ENCODE measurements at regions not wholly inside any gene's neighbourhood (a gene's known extent, or its start where the extent isn't known, plus 50 kb on each side); places are given as distances from the start of the nearest gene placed in this dataset.

DNA sequence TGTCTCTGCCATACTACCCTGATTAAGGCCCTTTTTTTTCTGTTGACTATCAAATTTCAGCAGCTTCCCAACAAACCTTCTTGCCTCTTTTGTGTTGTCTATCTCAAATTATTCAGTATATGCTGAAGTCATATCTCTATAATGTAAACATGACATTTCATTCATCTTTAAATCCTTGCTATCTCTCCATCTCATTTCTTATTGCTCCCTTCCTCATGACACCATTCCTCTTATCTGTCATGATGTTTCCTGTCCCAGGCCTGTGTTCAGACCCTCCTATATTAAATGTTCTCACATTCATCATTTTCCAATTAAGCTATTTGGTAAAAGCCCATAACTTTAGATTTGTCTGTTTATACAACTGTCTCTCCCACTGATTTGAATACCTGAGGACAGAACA lies 482.6 kb downstream of the EPM2A start:
- Histone ChIP-seq H3K9ac (ENCODE audit: low read length) (no peak overlapping the region), H3K4me1 (ENCODE audit: control insufficient read depth, insufficient read depth, low read length) (no peaks in the 10 kb centered on the region), H3K36me3 (ENCODE audit: control insufficient read depth, insufficient read depth, low read length) (no peaks in the 10 kb centered on the region), H3K27me3 (ENCODE audit: control insufficient read depth, insufficient read depth, low read length) (no peaks in the 10 kb centered on the region), H3K4me3 (ENCODE audit: low read length) (no peak overlapping the region), H3K9me3 (ENCODE audit: control insufficient read depth, low read length) (no peaks in the 10 kb centered on the region)

DNA sequence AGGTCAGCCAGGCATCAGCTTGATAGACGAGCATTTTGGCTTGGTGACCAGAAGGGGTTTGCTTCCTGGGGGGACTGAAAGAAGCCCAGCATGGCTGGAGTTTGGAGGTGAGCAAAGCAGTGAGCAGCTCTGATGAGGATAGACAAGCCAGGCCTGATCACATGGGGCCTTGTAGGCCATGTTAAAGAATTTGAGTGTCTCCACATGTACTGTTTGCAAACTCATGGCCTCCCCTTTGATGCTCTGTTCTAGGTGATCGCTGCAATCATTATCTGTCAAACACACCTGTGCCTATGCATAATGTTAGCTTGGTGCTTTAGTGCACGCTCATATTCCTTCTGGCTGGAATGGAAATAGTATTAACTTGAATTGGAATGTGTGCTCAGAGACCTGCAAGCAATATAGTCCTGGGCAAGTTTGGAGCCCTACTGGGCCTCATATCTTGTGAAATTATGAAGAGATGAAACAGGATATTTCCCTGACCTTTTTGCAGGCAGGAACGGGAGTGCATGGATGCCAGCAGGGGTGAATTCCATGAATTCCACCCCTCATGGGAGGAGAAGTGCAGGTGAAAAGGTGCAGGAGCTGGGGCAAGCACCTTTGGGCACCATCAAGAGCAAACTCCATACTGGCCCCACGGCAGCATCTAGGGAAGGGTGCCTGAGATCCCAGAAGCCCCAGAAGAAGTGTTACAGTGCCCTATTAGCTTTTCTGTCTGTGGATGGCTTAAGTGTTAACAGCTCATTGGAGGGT lies 480.5 kb downstream of the EPM2A start:
- Histone ChIP-seq H3K36me3 (ENCODE audit: control insufficient read depth, insufficient read depth, low read length) (no peaks in the 10 kb centered on the region), H3K9me3 (ENCODE audit: control insufficient read depth, low read length) (no peaks in the 10 kb centered on the region), H3K4me3 (ENCODE audit: low read length) (no peak overlapping the region), H3K9ac (ENCODE audit: low read length) (no peak overlapping the region), H3K27me3 (ENCODE audit: control insufficient read depth, insufficient read depth, low read length) (no peaks in the 10 kb centered on the region), H3K4me1 (ENCODE audit: control insufficient read depth, insufficient read depth, low read length) (no peaks in the 10 kb centered on the region)

DNA sequence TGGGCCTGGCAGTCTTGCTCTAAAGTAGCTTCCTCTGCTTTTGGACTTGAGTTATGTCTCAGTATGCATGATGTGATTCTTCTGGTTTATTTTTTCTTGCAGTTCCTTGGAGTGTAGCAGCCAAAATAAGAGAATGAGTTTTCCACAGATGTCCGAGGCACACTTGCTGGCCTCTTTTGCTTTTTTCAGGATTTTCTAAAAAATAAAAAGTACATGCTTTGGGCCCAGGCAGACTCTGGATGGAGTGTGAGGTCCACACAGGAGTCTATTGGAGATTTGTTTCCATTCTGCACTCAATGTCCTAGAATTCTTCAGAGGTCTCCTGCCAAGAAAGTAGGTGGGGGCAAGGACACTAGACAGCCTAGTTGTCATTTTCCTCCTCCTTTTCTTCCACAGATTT lies 477.6 kb downstream of the EPM2A start:
- Histone ChIP-seq H3K9ac (ENCODE audit: low read length) (no peak overlapping the region), H3K4me1 (ENCODE audit: control insufficient read depth, insufficient read depth, low read length) (no peaks in the 10 kb centered on the region), H3K27me3 (ENCODE audit: control insufficient read depth, insufficient read depth, low read length) (no peaks in the 10 kb centered on the region), H3K9me3 (ENCODE audit: control insufficient read depth, low read length) (no peaks in the 10 kb centered on the region), H3K4me3 (ENCODE audit: low read length) (no peak overlapping the region), H3K36me3 (ENCODE audit: control insufficient read depth, insufficient read depth, low read length) (no peaks in the 10 kb centered on the region)

DNA sequence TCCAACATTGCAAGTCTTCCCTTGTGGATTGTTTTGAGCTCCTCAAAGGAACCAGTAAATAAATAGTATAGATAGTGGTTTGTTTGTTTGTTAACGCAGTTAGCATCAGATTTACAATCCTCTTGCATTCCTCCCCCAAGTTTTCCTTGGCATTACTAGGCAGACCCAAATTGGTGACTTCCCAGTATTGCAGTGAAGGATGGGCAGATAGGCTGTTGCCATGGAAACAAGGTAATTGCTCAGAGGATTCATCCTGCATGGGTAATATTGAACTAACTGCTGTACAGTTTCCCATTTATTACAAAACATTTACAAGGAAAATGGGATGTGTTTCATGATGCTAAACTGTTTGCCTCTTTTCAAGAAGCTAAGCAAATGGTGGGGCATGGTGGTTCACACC lies 477.2 kb downstream of the EPM2A start:
- Histone ChIP-seq H3K9me3 (ENCODE audit: control insufficient read depth, low read length) (no peaks in the 10 kb centered on the region), H3K9ac (ENCODE audit: low read length) (no peak overlapping the region), H3K4me1 (ENCODE audit: control insufficient read depth, insufficient read depth, low read length) (no peaks in the 10 kb centered on the region), H3K36me3 (ENCODE audit: control insufficient read depth, insufficient read depth, low read length) (no peaks in the 10 kb centered on the region), H3K27me3 (ENCODE audit: control insufficient read depth, insufficient read depth, low read length) (no peaks in the 10 kb centered on the region), H3K4me3 (ENCODE audit: low read length) (no peak overlapping the region)

DNA sequence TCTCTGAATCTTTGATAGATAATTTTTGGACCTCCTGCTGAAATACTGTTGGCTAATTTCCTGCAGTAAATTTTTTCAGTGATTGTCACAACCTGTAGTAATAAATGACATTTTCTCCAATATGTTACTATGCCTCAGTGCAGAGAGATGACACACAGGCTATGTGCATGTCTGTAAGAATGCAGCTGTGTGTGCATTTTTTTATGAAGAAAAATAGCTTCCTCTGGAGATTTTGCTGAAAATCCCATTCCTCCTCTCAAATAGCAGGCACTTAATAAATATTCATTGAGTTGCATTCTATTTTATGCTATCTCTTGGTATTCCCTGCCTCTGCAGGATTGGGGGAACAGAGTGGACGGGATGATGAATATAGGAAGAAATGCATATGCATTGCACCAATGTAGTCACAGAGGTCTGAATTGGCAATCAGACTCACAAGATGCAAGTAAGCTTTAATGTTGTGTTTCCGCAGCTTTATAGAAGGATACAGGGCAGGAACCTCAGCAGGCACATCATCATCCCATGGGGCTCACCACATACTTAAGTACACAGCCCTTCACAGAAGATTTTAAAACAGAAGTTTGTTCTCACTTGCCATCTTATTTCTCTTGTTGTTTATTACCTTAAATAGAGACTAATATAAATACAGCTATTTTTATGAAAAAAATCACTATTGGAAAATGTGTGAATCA lies 474.7 kb downstream of the EPM2A start:
- no peaks in the 10 kb centered on the region for H3K27me3 ChIP-seq (ENCODE audit: control insufficient read depth, insufficient read depth, low read length)
- no peaks in the 10 kb centered on the region for H3K9me3 ChIP-seq (ENCODE audit: control insufficient read depth, low read length)
- H3K4me3 ChIP-seq (ENCODE audit: low read length), result no peak overlapping the region
- H3K9ac ChIP-seq (ENCODE audit: low read length), result no peak overlapping the region
- H3K4me1 ChIP-seq (ENCODE audit: control insufficient read depth, insufficient read depth, low read length), result no peaks in the 10 kb centered on the region
- H3K36me3 ChIP-seq (ENCODE audit: control insufficient read depth, insufficient read depth, low read length), result no peaks in the 10 kb centered on the region

DNA sequence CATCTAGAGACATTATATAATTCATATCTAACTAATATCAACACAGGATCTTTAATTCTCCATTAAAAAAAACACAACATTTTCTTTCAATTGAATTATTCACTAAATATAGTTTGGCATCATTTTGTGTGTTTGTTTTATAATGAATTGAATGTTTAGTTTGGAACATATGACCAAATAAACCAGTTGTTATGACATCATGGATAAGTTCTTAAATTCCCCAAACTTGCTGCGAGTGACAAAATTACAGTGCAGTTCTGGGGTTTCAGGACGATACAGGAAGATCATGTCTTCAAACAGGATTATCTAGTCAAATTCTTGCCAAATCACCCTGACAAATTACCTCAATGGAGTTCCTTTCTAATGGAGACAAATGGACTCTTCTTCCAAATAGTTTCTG lies 473.6 kb downstream of the EPM2A start:
- H3K9me3 ChIP-seq (ENCODE audit: control insufficient read depth, low read length), result no peaks in the 10 kb centered on the region
- H3K9ac ChIP-seq (ENCODE audit: low read length), result no peak overlapping the region
- no peaks in the 10 kb centered on the region for H3K36me3 ChIP-seq (ENCODE audit: control insufficient read depth, insufficient read depth, low read length)
- H3K4me3 ChIP-seq (ENCODE audit: low read length), result no peak overlapping the region
- H3K4me1 ChIP-seq (ENCODE audit: control insufficient read depth, insufficient read depth, low read length), result peaks cover 6% of the 10 kb centered on the region
- H3K27me3 ChIP-seq (ENCODE audit: control insufficient read depth, insufficient read depth, low read length), result no peaks in the 10 kb centered on the region

DNA sequence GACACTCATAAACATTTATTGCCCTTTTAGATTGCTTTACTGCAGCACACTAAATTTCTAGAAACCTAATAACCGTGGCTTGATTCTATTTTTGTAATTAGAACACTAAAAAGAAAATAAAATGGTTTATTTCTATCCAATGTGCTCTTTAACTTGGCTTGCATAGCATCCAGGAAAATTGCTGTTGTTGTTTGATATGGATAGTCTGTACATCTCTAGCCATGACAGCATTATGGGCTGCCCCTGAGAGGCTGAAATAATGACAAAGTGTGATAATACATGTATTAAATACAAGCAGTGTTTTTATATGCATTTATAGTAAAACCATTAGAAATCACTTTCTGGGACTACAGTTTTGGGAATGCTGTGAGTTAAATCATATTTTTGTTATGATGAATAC lies 472.5 kb downstream of the EPM2A start:
- no peaks in the 10 kb centered on the region for H3K9me3 ChIP-seq (ENCODE audit: control insufficient read depth, low read length)
- no peaks in the 10 kb centered on the region for H3K36me3 ChIP-seq (ENCODE audit: control insufficient read depth, insufficient read depth, low read length)
- H3K9ac ChIP-seq (ENCODE audit: low read length), result no peak overlapping the region
- no peak overlapping the region for H3K4me3 ChIP-seq (ENCODE audit: low read length)
- no peaks in the 10 kb centered on the region for H3K27me3 ChIP-seq (ENCODE audit: control insufficient read depth, insufficient read depth, low read length)
- peaks cover 11% of the 10 kb centered on the region for H3K4me1 ChIP-seq (ENCODE audit: control insufficient read depth, insufficient read depth, low read length)

DNA sequence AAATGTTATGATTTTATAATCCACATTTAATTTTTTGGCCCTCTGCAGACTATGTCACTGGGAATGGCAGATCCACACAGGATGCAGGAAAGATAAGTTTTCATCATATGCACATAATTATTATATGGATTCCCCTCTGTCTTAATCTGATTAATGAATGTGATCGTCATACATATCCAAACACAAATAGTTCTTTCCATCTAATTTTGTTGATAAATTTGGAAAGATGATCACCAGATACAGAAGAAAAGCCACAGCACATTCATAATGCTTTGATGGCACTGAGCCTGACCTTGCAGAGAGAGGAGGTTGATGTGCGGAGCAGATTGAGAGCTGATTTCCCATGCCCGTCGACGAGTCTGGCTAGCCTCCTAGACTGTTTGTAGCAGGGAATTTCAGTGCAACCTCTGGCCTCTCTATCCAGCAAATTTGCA lies 471.5 kb downstream of the EPM2A start:
- Histone ChIP-seq H3K9ac (ENCODE audit: low read length) (no peak overlapping the region), H3K27me3 (ENCODE audit: control insufficient read depth, insufficient read depth, low read length) (no peaks in the 10 kb centered on the region), H3K36me3 (ENCODE audit: control insufficient read depth, insufficient read depth, low read length) (no peaks in the 10 kb centered on the region), H3K4me1 (ENCODE audit: control insufficient read depth, insufficient read depth, low read length) (peaks cover 11% of the 10 kb centered on the region), H3K4me3 (ENCODE audit: low read length) (no peak overlapping the region), H3K9me3 (ENCODE audit: control insufficient read depth, low read length) (no peaks in the 10 kb centered on the region)

DNA sequence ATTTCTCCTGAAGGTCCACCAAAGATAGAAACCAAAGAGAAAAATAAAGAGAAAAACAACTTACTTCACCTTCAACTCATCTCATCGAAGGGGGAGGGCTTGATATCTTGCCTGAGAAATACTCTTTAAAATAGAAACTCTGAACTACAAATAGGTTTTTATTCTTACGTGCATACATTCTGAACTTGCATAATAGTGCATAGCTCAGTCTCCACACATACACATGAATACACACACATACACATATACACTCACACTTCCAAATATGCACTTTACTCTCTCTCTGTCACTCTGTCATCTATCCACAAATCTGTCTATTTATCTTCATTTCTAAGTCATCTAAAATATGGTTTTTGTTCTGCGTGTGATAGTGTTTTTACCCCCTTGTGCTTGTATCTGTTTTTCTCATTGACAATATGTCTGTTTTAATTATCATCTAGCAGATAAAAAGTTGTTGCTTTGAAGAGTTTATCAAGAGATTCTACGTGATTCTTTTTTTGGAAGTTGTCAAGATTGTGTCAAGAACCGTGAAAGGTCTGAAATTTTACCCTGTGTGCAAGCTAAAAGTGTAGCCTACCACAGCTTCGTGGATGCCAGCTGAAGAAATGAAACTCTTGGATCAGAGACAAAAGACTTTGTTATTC lies 468.8 kb downstream of the EPM2A start:
- Histone ChIP-seq H3K9ac (ENCODE audit: low read length) (no peak overlapping the region), H3K36me3 (ENCODE audit: control insufficient read depth, insufficient read depth, low read length) (no peaks in the 10 kb centered on the region), H3K27me3 (ENCODE audit: control insufficient read depth, insufficient read depth, low read length) (no peaks in the 10 kb centered on the region), H3K4me1 (ENCODE audit: control insufficient read depth, insufficient read depth, low read length) (peaks cover 18% of the 10 kb centered on the region), H3K4me3 (ENCODE audit: low read length) (no peak overlapping the region), H3K9me3 (ENCODE audit: control insufficient read depth, low read length) (no peaks in the 10 kb centered on the region)

DNA sequence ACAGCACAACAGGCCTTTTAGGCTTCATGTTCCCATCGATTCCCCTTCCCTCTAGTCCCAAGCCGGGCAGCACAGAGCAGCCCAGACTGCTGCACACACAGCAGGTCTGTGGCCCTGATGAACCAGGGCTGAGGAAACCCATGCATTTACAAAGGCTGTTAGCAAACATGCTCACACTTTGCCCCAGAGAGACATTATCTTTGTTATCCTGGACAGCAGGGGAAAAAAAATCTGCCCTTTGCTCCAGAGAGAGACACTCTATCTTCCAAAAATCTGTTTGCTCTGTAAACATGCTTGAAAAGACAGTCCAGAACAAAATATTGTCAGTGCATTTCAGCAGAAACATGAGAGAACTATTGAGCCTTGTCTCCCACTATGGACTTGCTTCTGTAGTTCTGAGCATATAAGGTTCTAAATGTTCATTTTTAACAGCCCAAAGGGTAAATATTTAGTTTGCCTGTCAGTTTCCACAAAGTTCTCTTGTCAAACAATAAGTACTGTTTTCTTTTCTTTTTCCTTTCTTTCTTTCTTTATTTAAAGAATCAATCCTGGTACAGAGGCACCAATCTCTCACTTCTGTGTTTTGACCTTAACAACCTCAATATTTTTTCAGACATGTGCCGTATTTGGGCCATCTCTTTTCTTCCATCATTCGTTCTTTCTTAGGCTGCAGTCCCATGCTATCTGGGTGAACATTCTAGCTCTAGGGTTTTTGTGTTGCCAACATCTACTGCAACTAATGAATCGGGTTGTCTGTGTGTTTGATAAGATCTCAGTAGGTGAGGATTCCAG lies 468.0 kb downstream of the EPM2A start:
- Histone ChIP-seq H3K4me1 (ENCODE audit: control insufficient read depth, insufficient read depth, low read length) (peaks cover 18% of the 10 kb centered on the region), H3K4me3 (ENCODE audit: low read length) (no peak overlapping the region), H3K27me3 (ENCODE audit: control insufficient read depth, insufficient read depth, low read length) (no peaks in the 10 kb centered on the region), H3K9me3 (ENCODE audit: control insufficient read depth, low read length) (no peaks in the 10 kb centered on the region), H3K36me3 (ENCODE audit: control insufficient read depth, insufficient read depth, low read length) (no peaks in the 10 kb centered on the region), H3K9ac (ENCODE audit: low read length) (no peak overlapping the region)

DNA sequence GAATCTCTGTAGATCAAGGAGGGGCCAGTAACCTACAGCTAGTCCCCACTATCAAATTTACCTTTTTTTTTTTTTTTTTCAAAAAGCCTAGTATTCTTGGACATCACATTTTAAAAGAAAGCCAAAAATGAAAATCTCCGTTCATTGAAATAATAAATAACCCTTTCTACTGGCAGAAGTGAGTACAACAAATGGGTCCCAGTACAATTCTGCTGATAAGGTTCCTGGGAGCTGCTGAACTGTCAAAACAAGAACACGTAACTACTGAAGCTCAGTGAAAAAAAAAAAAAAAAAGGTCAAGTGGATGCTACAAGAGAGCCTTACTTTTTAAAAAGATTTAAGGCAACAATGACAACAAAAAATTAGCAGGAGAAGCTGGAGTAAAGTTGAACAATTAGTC lies 464.9 kb downstream of the EPM2A start:
- Histone ChIP-seq H3K27me3 (ENCODE audit: control insufficient read depth, insufficient read depth, low read length) (no peaks in the 10 kb centered on the region), H3K36me3 (ENCODE audit: control insufficient read depth, insufficient read depth, low read length) (no peaks in the 10 kb centered on the region), H3K9ac (ENCODE audit: low read length) (no peak overlapping the region), H3K4me3 (ENCODE audit: low read length) (no peak overlapping the region), H3K9me3 (ENCODE audit: control insufficient read depth, low read length) (no peaks in the 10 kb centered on the region), H3K4me1 (ENCODE audit: control insufficient read depth, insufficient read depth, low read length) (peaks cover 18% of the 10 kb centered on the region)

DNA sequence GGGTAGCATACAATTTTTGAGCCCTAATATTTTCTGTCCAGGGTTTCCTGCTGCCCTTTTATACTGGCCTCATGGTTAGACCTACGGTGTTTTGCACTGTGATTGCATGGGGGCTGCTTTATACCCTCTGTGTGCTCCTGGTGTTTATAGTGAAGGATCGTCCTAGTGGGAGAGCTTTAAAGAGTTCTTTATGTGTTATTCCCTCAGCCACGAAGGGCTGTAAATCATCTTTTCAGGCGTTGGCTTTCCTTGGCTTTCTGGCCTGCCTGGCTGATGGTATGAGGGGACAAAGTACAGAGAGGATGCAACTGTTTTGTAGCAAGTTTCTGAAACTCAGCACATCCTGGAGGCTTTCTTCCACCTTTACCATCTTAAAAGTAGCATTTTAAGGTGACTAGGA lies 464.3 kb downstream of the EPM2A start:
- peaks cover 18% of the 10 kb centered on the region for H3K4me1 ChIP-seq (ENCODE audit: control insufficient read depth, insufficient read depth, low read length)
- no peaks in the 10 kb centered on the region for H3K36me3 ChIP-seq (ENCODE audit: control insufficient read depth, insufficient read depth, low read length)
- H3K9me3 ChIP-seq (ENCODE audit: control insufficient read depth, low read length), result no peaks in the 10 kb centered on the region
- no peak overlapping the region for H3K4me3 ChIP-seq (ENCODE audit: low read length)
- H3K9ac ChIP-seq (ENCODE audit: low read length), result no peak overlapping the region
- no peaks in the 10 kb centered on the region for H3K27me3 ChIP-seq (ENCODE audit: control insufficient read depth, insufficient read depth, low read length)

Measured in mucosa of stomach (tissue), 1 donor.